ENCODE measurements at regions not wholly inside any gene's neighbourhood (a gene's known extent, or its start where the extent isn't known, plus 50 kb on each side); places are given as distances from the start of the nearest gene placed in this dataset.

DNA sequence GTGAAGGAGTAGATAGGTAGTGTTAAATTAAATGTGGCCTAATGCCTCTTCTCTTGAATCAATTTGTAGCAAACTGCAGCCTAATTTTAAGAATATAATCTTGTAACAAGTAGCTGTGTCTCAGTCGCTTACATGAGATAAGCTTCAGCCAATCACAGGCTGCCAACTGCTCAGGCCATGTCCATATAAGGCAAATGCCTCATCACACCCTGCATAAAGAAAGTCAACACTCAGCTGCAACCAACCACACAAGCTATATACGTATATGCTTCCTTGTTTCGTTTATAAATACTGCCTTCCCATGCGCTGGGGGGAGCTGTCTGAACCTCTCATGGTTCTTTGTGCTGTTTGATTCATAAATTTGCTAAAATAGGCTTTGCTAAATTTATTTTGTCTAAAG is 476.3 kb downstream of the TRIB2 start:
- Histone ChIP-seq H3K4me2 (ENCODE audit: insufficient read depth, low read length) (no peak overlapping the region), H3K36me3 (ENCODE audit: control insufficient read depth in 2 of 2, extremely low read depth in 1 of 2, insufficient read depth in 2 of 2, low read length in 2 of 2) (no peaks in the 10 kb centered on the region), H3K79me2 (ENCODE audit: control insufficient read depth, insufficient read depth, low read length) (no peaks in the 10 kb centered on the region), H4K20me1 (replicated peaks; ENCODE audit: control insufficient read depth, extremely low read depth, insufficient read depth, low read length) (no peaks in the 10 kb centered on the region), H3K27me3 (ENCODE audit: control insufficient read depth in 2 of 2, insufficient read depth in 2 of 2, low read length in 2 of 2) (no peaks in the 10 kb centered on the region), H3K27ac (ENCODE audit: insufficient read depth, low read depth, low read length) (no peak overlapping the region), H3K9ac (replicated peaks; ENCODE audit: extremely low read depth, insufficient read depth, low read length) (no peak overlapping the region), H3K4me3 (replicated peaks in 1 of 3; ENCODE audit: insufficient read depth in 1 of 3, low read depth in 1 of 3, low read length in 3 of 3) (no peak overlapping the region), H3K9me1 (replicated peaks; ENCODE audit: control insufficient read depth, extremely low read depth, insufficient read depth, low read length) (no peaks in the 10 kb centered on the region), H2AFZ (ENCODE audit: low read depth, low read length) (no peak overlapping the region), H3K4me1 (ENCODE audit: control insufficient read depth, extremely low read depth, insufficient read depth, low read length) (no peaks in the 10 kb centered on the region), H3K9me3 (replicated peaks; ENCODE audit: control insufficient read depth, insufficient read depth, low read length) (no peaks in the 10 kb centered on the region)
- FAIRE-seq, result no peak
- no peak for TF ChIP-seq EZH2 (IDR thresholded peaks at IDR 0.05; ENCODE audit: borderline replicate concordance, low read depth, low read length, severe bottlenecking)
- TF ChIP-seq, protein P1, sequence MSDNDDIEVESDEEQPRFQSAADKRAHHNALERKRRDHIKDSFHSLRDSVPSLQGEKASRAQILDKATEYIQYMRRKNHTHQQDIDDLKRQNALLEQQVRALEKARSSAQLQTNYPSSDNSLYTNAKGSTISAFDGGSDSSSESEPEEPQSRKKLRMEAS (IDR thresholded peaks at IDR 0.05; ENCODE audit: insufficient read depth, insufficient read length), result no peak
- no peak for TF ChIP-seq JUN (IDR thresholded peaks at IDR 0.05; ENCODE audit: borderline replicate concordance, insufficient read depth, insufficient read length, low read depth)
- no peak for TF ChIP-seq GATA2 (IDR thresholded peaks at IDR 0.05; ENCODE audit: insufficient read depth, insufficient read length, low read depth, low read length)
- no peak for TF ChIP-seq MYC (IDR thresholded peaks at IDR 0.05; ENCODE audit: low read depth, low read length)
- TF ChIP-seq POLR2AphosphoS5 (IDR thresholded peaks at IDR 0.05; ENCODE audit: insufficient read depth, low read depth, low read length), result no peak
- TF ChIP-seq, protein P2, sequence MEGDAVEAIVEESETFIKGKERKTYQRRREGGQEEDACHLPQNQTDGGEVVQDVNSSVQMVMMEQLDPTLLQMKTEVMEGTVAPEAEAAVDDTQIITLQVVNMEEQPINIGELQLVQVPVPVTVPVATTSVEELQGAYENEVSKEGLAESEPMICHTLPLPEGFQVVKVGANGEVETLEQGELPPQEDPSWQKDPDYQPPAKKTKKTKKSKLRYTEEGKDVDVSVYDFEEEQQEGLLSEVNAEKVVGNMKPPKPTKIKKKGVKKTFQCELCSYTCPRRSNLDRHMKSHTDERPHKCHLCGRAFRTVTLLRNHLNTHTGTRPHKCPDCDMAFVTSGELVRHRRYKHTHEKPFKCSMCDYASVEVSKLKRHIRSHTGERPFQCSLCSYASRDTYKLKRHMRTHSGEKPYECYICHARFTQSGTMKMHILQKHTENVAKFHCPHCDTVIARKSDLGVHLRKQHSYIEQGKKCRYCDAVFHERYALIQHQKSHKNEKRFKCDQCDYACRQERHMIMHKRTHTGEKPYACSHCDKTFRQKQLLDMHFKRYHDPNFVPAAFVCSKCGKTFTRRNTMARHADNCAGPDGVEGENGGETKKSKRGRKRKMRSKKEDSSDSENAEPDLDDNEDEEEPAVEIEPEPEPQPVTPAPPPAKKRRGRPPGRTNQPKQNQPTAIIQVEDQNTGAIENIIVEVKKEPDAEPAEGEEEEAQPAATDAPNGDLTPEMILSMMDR (IDR thresholded peaks at IDR 0.05; ENCODE audit: extremely low read depth in 1 of 2, insufficient read depth in 1 of 2, low read depth in 1 of 2, low read length in 2 of 2), result no peak
- POLR2A ChIA-PET, result no interaction called here
- no TSS peak for BruUV-seq (replicated peaks)
- DNase-seq (ENCODE audit: low read depth, low spot score), result no peak
- intact Hi-C loops (cut with micrococcal nuclease) (no loop called here), dilution Hi-C loops (cut with MboI; ENCODE audit: extremely low pct_ligation_motif_present, low sequenced_read_pairs) (no loop called here)
- CTCF ChIA-PET, result no interaction called here

Data from endothelial cell of umbilical vein (primary cell).